Thyroid gland (tissue), 4 donors: ENCODE measurements at regions not wholly inside any gene's neighbourhood (a gene's known extent, or its start where the extent isn't known, plus 50 kb on each side); places are given as distances from the start of the nearest gene placed in this dataset.

ENCODE experiments used
- POLR2A ChIP-seq, 2 donors: fragments of 450-650 bp; IDR thresholded peaks; one replicate each; pipeline ENCODE4 v1.6.1; 2017; ENCODE audit warnings: antibody characterized with exemption in 2 of 2, mild to moderate bottlenecking in 2 of 2, moderate library complexity in 1 of 2
- TF ChIP-seq, protein P1 (sequence below), 6 experiments: fragments of 200-600 bp in 3 of 6; fragments of 450-650 bp in 3 of 6; sonication (generic) in 3 of 6; IDR thresholded peaks; one replicate each; pipeline ENCODE4 v1.5.1; 2016 to 2019; ENCODE audit warnings: antibody characterized with exemption in 6 of 6, mild to moderate bottlenecking in 2 of 6, inconsistent platforms in 1 of 6, moderate library complexity in 1 of 6

DNA sequence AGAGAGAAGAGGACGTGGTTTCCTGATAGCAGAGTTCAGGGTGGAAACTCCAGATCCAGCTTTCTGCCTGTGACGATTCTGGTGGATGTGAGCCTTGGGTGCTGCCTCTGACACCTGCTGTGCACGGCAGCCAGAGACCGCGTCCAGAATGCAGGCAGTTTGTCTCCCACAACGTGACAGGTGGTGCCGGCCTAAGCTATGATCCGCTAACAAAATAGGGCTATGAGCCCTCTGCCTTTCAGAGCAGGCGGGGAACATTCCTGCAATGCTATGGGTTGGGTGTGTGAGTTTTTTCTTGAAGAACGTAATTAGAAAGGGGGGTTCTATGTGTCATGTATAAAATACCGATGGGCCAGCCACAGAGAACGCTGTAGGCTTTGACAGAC is 297.3 kb upstream of the PRKCQ start:
- TF ChIP-seq, protein P1, sequence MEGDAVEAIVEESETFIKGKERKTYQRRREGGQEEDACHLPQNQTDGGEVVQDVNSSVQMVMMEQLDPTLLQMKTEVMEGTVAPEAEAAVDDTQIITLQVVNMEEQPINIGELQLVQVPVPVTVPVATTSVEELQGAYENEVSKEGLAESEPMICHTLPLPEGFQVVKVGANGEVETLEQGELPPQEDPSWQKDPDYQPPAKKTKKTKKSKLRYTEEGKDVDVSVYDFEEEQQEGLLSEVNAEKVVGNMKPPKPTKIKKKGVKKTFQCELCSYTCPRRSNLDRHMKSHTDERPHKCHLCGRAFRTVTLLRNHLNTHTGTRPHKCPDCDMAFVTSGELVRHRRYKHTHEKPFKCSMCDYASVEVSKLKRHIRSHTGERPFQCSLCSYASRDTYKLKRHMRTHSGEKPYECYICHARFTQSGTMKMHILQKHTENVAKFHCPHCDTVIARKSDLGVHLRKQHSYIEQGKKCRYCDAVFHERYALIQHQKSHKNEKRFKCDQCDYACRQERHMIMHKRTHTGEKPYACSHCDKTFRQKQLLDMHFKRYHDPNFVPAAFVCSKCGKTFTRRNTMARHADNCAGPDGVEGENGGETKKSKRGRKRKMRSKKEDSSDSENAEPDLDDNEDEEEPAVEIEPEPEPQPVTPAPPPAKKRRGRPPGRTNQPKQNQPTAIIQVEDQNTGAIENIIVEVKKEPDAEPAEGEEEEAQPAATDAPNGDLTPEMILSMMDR (IDR thresholded peaks at IDR 0.05), result no peak
- no peak for TF ChIP-seq POLR2A (IDR thresholded peaks at IDR 0.05)
